B cell (primary cell): ENCODE measurements at regions not wholly inside any gene's neighbourhood (a gene's known extent, or its start where the extent isn't known, plus 50 kb on each side); places are given as distances from the start of the nearest gene placed in this dataset.

Source experiments
- ATAC-seq: fragments of 200-7000 bp; cut with Tn5 transposase; one replicate; pipeline ENCODE4 v1.10.0; 2021; ENCODE audit warnings: low read depth, mild to moderate bottlenecking, moderate number of reproducible peaks, moderate library complexity
- CTCF ChIA-PET: fragments of 350-600 bp; sonication (Branson Sonifier 250); formaldehyde crosslinking; loops from one replicate; lab custom pipeline; 2021; ENCODE audit warnings: antibody characterized with exemption, inconsistent platforms; lab: Charles Lee
- POLR2A ChIA-PET: fragments of 350-600 bp; sonication (Branson Sonifier 250); formaldehyde crosslinking; loops from one replicate; lab custom pipeline; 2021; ENCODE audit warnings: antibody characterized with exemption; lab: Charles Lee
- DNase-seq: peaks from one replicate; pipeline ENCODE4 v3.0.0; 2013
- H2AFZ ChIP-seq: 2 replicates; pipeline ENCODE4 v1.6.1; 2012; ENCODE audit warnings: mild to moderate bottlenecking, low read depth, low read length; ENCODE audit not compliant: insufficient read depth, poor library complexity, severe bottlenecking
- H3K27ac ChIP-seq, 2 donors: 1 replicate in 1 of 2; 2 replicates in 1 of 2; pipeline ENCODE4 v1.5.1; 2012 to 2013; ENCODE audit warnings: low read length in 2 of 2, mild to moderate bottlenecking in 2 of 2, moderate library complexity in 1 of 2
- H3K27me3 ChIP-seq, 4 experiments: fragments of 200-600 bp in 1 of 4; sonication (generic) in 1 of 4; replicated peaks in 1 of 4; 1 replicate in 2 of 4; 2 replicates in 2 of 4; pipeline versions ENCODE4 v1.6.1 to v1.7.0; 2013 to 2016; ENCODE audit warnings: low read length in 3 of 4, mild to moderate bottlenecking in 2 of 4, mixed read lengths in 1 of 4, moderate library complexity in 1 of 4; ENCODE audit not compliant: insufficient read depth in 4 of 4, control insufficient read depth in 3 of 4; ENCODE audit errors: control extremely low read depth in 1 of 4
- H3K36me3 ChIP-seq, 2 experiments: replicated peaks in 1 of 2; 1 replicate in 1 of 2; 2 replicates in 1 of 2; pipeline versions ENCODE4 v1.6.1 to v1.7.1; 2013; ENCODE audit warnings: low read length in 1 of 2; ENCODE audit not compliant: insufficient read depth in 2 of 2, control insufficient read depth in 1 of 2; ENCODE audit errors: control extremely low read depth in 1 of 2, extremely low read depth in 1 of 2
- H3K4me1 ChIP-seq, 2 donors: fragments of 200-600 bp in 1 of 2; sonication (generic) in 1 of 2; 1 replicate in 1 of 2; 2 replicates in 1 of 2; pipeline versions ENCODE4 v1.5.1 to v1.6.1; 2013 to 2017; ENCODE audit warnings: low read length in 2 of 2; ENCODE audit not compliant: control insufficient read depth in 2 of 2, insufficient read depth in 2 of 2
- H3K4me2 ChIP-seq: replicated peaks from 2 replicates; pipeline ENCODE3; 2012; ENCODE audit warnings: mild to moderate bottlenecking, low read depth, low read length; ENCODE audit not compliant: poor library complexity, severe bottlenecking
- H3K4me3 ChIP-seq, 5 experiments: fragments of 200-600 bp in 1 of 5; sonication (generic) in 1 of 5; 1 replicate in 3 of 5; 2 replicates in 2 of 5; pipeline versions ENCODE4 v1.5.1 to v1.7.0; 2011 to 2016; ENCODE audit warnings: low read length in 4 of 5, mild to moderate bottlenecking in 4 of 5, low read depth in 2 of 5, control low read depth in 1 of 5, moderate library complexity in 1 of 5; ENCODE audit not compliant: insufficient read depth in 1 of 5; ENCODE audit errors: control extremely low read depth in 1 of 5, extremely low read depth in 1 of 5
- H3K79me2 ChIP-seq: fragments of 200-600 bp; sonication (generic); one replicate; pipeline ENCODE4 v1.6.0; 2016; ENCODE audit warnings: low read length; ENCODE audit not compliant: control insufficient read depth, insufficient read depth
- H3K9ac ChIP-seq: fragments of 200-600 bp; sonication (generic); 2 replicates; pipeline ENCODE4 v1.6.1; 2017; ENCODE audit warnings: mild to moderate bottlenecking, low read length, moderate library complexity
- H3K9me3 ChIP-seq, 3 donors: one replicate each; pipeline versions ENCODE4 v1.6.1 to v1.7.1; 2013; ENCODE audit warnings: low read length in 2 of 3; ENCODE audit not compliant: control insufficient read depth in 2 of 3, insufficient read depth in 1 of 3; ENCODE audit errors: control extremely low read depth in 1 of 3
- H4K20me1 ChIP-seq: 2 replicates; pipeline ENCODE4 v1.6.0; 2012; ENCODE audit warnings: mild to moderate bottlenecking, low read length; ENCODE audit not compliant: insufficient read depth, control insufficient read depth, poor library complexity, severe bottlenecking
- H3K27ac Mint-ChIP-seq: one replicate; pipeline ENCODE4 v1.8.0; 2021; ENCODE audit warnings: mixed read lengths
- H3K27me3 Mint-ChIP-seq: one replicate; pipeline ENCODE4 v1.8.0; 2021; ENCODE audit warnings: mixed read lengths
- H3K4me1 Mint-ChIP-seq: one replicate; pipeline ENCODE4 v1.8.0; 2021; ENCODE audit warnings: mixed read lengths
- H3K4me3 Mint-ChIP-seq: one replicate; pipeline ENCODE4 v1.8.0; 2021; ENCODE audit warnings: mixed read lengths
- H3K9me3 Mint-ChIP-seq: one replicate; pipeline ENCODE4 v1.8.0; 2022; ENCODE audit warnings: mixed read lengths; ENCODE audit not compliant: insufficient read depth
- EZH2 ChIP-seq: IDR thresholded peaks from 2 replicates; pipeline ENCODE4 v1.6.1; 2012; ENCODE audit warnings: borderline replicate concordance, low read depth, mild to moderate bottlenecking, moderate library complexity, low read length; ENCODE audit not compliant: insufficient read depth, poor library complexity, severe bottlenecking
- WGBS: methylation state at CpG from one replicate; pipeline ENCODE4 v1.1.5; 2013; ENCODE audit warnings: missing lambda C conversion rate; ENCODE audit not compliant: insufficient coverage; 5-methylcytosine and 5-hydroxymethylcytosine counted together
- intact Hi-C: fragments of 100-400 bp; cut with micrococcal nuclease; formaldehyde crosslinking; loops from one replicate; pipeline ENCODE4 v1.10.0; 2022
- TF ChIP-seq, protein P1 (sequence below): fragments of 200-600 bp; IDR thresholded peaks from one replicate; pipeline ENCODE4 v1.8.0; 2022; ENCODE audit warnings: antibody characterized with exemption, mild to moderate bottlenecking

DNA sequence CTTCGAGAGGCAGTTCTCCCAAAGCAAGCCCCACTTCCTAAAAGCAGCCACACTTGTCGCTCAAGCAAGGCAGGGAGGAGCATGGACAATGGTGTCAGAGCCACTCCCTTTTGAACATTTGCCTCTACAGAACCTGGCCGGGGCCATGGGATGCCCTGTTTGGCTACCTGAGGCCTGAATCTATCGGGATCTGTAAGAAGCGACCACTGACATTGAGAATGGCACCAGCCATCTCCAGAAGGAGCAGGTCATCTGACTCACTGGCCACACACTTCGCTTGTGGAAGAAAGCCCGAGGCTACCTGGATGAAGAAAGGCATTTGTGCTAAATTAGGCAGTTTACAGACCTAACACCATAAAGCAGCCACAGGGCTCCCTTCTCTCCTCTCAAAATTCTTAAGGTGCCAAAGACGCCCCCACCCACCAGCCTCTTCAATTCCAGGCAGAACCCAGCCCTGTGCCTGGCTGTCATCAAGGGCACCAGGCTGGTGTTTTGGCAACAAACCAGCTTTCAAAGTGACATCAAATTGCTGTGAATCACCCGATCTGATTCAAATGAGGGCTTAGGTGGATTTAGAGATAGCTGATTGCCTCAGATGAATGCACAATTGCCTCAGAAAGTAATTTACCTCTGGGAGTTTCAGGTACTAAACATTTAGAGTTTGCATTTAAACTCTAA is 104.8 kb downstream of the ETS2 start:
- intact Hi-C loops: no loop called here
- TF ChIP-seq, protein P1, sequence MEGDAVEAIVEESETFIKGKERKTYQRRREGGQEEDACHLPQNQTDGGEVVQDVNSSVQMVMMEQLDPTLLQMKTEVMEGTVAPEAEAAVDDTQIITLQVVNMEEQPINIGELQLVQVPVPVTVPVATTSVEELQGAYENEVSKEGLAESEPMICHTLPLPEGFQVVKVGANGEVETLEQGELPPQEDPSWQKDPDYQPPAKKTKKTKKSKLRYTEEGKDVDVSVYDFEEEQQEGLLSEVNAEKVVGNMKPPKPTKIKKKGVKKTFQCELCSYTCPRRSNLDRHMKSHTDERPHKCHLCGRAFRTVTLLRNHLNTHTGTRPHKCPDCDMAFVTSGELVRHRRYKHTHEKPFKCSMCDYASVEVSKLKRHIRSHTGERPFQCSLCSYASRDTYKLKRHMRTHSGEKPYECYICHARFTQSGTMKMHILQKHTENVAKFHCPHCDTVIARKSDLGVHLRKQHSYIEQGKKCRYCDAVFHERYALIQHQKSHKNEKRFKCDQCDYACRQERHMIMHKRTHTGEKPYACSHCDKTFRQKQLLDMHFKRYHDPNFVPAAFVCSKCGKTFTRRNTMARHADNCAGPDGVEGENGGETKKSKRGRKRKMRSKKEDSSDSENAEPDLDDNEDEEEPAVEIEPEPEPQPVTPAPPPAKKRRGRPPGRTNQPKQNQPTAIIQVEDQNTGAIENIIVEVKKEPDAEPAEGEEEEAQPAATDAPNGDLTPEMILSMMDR: no peak
- no peak for TF ChIP-seq EZH2
- ATAC-seq: no peak
- Histone ChIP-seq H2AFZ (no peak overlapping the region), H3K36me3 (no peaks in the 10 kb centered on the region), H3K9ac (no peak overlapping the region), H3K9me3 (peaks cover 0 to 9% (median 0%) of the 10 kb centered on the region in 3 donors), H4K20me1 (no peaks in the 10 kb centered on the region), H3K4me1 (no peaks in the 10 kb centered on the region), H3K27ac (no peak overlapping the region), H3K79me2 (no peaks in the 10 kb centered on the region), H3K4me3 (no peak overlapping the region), H3K4me2 (no peak overlapping the region), H3K27me3 (no peaks in the 10 kb centered on the region)
- Mint-ChIP-seq H3K27me3 (peaks cover 9% of the 10 kb centered on the region), H3K9me3 (no peaks in the 10 kb centered on the region), H3K4me1 (no peaks in the 10 kb centered on the region), H3K4me3 (no peak overlapping the region), H3K27ac (no peak overlapping the region)
- DNase-seq: no peak
- 80% methylated on average over 8 of the region's 9 CpGs for WGBS
- CTCF ChIA-PET: no interaction called here
- POLR2A ChIA-PET: no interaction called here

GRCh38 chr21:38909929-38910328 is 104.2 kb downstream of the ETS2 start:
- no peaks in the 10 kb centered on the region for H3K27me3 ChIP-seq
- no peak overlapping the region for H3K4me2 ChIP-seq
- CTCF ChIA-PET: no interaction called here
- POLR2A ChIA-PET: no interaction called here
- H3K36me3 ChIP-seq: no peaks in the 10 kb centered on the region
- no peak overlapping the region for H2AFZ ChIP-seq
- Mint-ChIP-seq H3K4me3 (no peak overlapping the region), H3K9me3 (no peaks in the 10 kb centered on the region), H3K27ac (no peak overlapping the region), H3K27me3 (peaks cover 9% of the 10 kb centered on the region), H3K4me1 (no peaks in the 10 kb centered on the region)
- WGBS: 84% methylated on average over 7 of the region's 7 CpGs
- no peak overlapping the region for H3K4me3 ChIP-seq
- H3K4me1 ChIP-seq: no peaks in the 10 kb centered on the region
- DNase-seq (no peak), ATAC-seq (no peak)
- TF ChIP-seq, protein P1: no peak
- TF ChIP-seq EZH2: no peak
- no peak overlapping the region for H3K27ac ChIP-seq
- H4K20me1 ChIP-seq: no peaks in the 10 kb centered on the region
- H3K9ac ChIP-seq: no peak overlapping the region
- H3K9me3 ChIP-seq: peaks cover 0 to 9% (median 0%) of the 10 kb centered on the region in 3 donors
- intact Hi-C loops: no loop called here
- H3K79me2 ChIP-seq: no peaks in the 10 kb centered on the region
